Transverse colon (tissue), 4 donors: ENCODE measurements at regions not wholly inside any gene's neighbourhood (a gene's known extent, or its start where the extent isn't known, plus 50 kb on each side); places are given as distances from the start of the nearest gene placed in this dataset.

Experiments
- CTCF ChIP-seq, 5 experiments: fragments of 200-600 bp in 3 of 5; fragments of 450-650 bp in 2 of 5; sonication (generic) in 3 of 5; IDR thresholded peaks; 1 replicate in 2 of 5; 2 replicates in 3 of 5; pipeline ENCODE4 v1.5.1; 2016 to 2017; ENCODE audit warnings: antibody characterized with exemption in 5 of 5, inconsistent platforms in 3 of 5, mild to moderate bottlenecking in 2 of 5, moderate library complexity in 1 of 5
- EP300 ChIP-seq: sonication (generic); formaldehyde crosslinking; IDR thresholded peaks from one replicate; pipeline ENCODE4 v1.6.1; 2017; ENCODE audit warnings: antibody characterized with exemption, low read depth
- POLR2A ChIP-seq: fragments of 450-650 bp; IDR thresholded peaks from one replicate; pipeline ENCODE4 v1.6.1; 2016; ENCODE audit warnings: antibody characterized with exemption, mild to moderate bottlenecking, moderate library complexity
- POLR2AphosphoS5 ChIP-seq, 3 donors: sonication (generic); formaldehyde crosslinking; IDR thresholded peaks; one replicate each; pipeline ENCODE4 v1.6.1; 2016; ENCODE audit warnings: antibody characterized with exemption in 3 of 3

GRCh38 chr20:39176457-39176856 lies 214.3 kb downstream of the DHX35 start:
- TF ChIP-seq POLR2A (no peak), CTCF (IDR thresholded peaks at IDR 0.05) (no peak), POLR2AphosphoS5 (IDR thresholded peaks at IDR 0.05) (no peak), EP300 (no peak)
